IPS DF 19.7 (cell line): ENCODE measurements at regions not wholly inside any gene's neighbourhood (a gene's known extent, or its start where the extent isn't known, plus 50 kb on each side); places are given as distances from the start of the nearest gene placed in this dataset.
"Not testable (repeated sequence)": the region's sequence is repeated elsewhere in the genome, so short reads cannot be mapped to it uniquely, and the experiment has no call there.

Experiments
- DNase-seq: peaks from one replicate; pipeline ENCODE4 v3.0.0-alpha.2; 2013; ENCODE audit warnings: low read depth, low spot score

DNA sequence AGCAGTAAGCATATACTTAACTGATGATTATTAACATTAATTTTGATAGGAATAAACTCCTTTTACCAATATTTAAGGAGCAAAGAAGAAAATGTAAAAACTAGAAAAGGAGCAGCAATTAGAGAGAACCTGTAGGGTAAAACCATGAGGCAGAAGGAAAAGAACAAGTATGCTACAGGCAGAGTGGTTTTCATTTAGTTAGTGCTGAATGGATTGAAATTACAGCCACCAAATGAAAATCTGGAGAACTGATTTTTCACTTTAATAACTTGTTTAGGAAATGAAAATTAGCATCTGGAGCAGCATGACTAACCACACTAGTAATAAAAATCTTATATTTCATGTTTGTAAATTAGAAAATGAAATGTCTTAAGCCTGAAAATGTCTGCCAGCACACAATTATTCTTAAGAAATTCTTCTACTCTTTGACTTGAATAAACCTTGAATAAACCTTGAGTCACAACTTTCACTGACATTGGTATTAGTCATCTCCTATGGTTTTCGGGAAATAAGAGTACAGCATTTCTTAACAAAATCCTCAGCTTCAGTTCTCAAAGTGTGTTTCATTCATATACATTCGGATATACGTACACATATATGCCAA, 1504.9 kb upstream of the C9orf72 start:
- no peak for DNase-seq

DNA sequence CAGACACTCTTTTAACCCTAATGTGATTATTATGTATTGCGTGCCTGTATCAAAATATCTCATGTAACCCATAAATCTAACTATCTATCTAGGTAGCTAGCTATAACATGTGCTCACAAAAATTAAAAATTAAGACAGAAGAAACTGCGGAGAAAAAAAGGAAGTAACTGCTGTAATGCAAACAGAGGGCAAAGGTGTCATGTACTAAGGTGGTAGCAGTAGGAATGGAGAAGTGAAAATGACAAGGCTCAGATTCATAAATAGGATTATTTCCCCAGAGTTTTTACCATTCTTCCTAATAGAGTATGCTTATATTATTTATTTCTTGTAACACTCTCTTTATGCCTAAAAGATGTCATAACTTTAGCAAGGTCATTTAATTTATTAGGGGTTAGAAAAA, 1527.5 kb upstream of the C9orf72 start:
- no peak for DNase-seq

DNA sequence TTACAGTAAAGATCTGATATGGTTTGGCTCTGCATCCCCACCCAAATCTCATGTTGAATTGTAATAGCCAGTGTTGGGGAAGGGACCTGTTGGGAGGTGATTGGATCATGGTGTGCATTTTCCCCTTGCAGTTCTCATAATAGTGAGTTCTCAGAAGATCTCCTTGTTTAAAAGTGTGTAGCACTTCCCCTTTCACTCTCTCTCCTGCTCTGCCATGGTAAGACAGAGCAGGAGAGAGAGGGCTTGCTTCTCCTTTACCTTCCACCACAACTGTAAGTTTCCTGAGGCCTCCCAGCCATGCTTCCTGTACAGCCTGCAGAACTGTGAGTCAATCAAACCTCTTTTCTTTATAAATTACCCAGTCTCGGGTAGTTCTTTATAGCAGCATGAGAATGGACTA, 1530.9 kb upstream of the C9orf72 start:
- DNase-seq = not testable (repeated sequence)

DNA sequence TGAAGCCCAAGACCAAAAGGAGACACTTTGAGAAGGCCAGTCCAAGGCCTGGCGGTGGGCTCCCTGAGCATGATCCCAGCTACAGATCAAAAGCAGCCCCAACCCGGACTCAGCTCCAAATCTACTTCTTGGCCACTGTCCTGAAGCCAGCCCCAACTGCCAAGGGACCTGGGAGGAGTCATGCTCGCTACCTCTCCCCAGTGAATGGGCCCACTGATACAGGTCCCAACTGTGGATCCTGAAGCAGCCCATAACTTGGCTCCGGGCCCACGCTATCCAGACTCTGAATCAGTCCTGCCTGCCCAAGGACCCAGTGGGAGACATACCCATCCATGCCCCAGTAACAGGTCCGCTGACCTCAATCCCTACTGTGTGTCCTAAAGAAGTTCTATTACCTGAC, 1545.3 kb upstream of the C9orf72 start:
- no peak for DNase-seq

DNA sequence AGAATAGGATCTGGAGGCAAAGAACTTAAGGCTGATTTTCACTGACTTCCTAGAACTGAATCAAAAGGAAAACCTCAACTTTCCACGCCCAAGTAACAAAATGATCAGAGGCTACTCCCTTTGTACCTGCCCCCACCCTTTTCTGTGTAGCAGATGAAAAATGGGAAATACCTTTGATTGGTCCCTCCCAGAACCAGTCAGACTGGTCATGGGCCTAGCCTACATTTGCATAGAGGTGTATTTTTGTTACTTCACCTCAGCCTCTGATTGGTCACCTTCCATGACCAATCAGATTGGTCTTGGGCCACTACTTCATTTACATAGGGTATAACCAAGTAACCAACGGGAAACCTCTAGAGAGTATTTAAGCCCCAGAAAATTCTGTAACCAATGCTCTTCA, 1553.5 kb upstream of the C9orf72 start:
- no peak for DNase-seq

DNA sequence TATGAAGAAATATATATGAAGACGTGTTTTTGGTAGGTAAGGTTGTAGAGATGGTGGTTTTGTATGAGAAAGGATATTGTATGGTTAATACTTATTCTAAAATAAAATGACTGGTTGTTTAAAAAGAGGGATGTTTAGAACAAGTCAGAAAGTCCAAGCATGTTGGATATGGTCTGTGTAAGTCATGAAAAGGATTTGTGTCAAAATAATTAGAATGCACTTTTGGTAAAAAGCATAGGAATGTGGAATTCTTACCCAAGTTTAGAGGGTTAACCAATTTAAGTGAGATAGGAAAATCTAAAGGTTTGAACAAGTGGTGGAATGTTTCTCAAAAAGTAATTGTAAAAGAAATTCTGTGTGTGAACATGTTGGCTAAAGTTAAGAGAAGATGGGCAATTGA, 1556.5 kb upstream of the C9orf72 start:
- DNase-seq = peak; percentile 2

DNA sequence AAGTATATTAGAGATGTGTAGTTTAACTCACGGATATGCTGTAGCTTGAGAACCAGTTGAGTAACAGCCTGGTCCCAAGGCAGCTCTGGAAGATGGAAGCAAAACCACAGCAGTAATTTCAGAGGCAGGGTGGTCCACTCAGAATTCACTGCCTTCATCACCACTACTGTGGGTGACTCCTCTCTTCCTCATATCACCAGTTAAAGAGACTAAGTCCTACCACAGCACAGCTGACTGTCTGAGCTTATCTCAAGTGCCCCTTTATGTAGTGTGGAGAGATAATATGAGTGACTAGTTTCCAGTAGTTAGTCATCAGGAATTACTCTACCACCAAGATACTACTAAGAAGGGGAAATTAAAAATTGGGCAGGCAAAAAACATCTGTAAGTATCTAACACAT, 1571.2 kb upstream of the C9orf72 start:
- DNase-seq = no peak

DNA sequence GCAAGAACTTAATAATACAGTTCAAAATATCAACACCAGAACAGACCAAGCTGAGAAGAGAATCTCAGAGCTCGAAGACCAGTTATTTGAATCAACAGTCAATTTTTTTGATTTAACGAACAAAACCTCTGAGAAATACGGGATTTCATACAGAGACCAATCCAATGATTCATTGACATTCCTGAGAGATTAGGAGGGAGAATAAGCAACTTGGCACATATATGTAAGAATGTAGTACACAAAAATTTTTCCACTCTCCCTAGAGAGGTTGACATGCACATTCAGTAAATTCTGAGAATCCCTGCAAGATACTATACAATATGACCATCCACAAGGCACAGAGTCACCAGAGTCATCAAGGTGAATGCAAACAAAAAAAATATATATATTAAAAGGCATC, 1577.3 kb upstream of the C9orf72 start:
- no peak for DNase-seq

DNA sequence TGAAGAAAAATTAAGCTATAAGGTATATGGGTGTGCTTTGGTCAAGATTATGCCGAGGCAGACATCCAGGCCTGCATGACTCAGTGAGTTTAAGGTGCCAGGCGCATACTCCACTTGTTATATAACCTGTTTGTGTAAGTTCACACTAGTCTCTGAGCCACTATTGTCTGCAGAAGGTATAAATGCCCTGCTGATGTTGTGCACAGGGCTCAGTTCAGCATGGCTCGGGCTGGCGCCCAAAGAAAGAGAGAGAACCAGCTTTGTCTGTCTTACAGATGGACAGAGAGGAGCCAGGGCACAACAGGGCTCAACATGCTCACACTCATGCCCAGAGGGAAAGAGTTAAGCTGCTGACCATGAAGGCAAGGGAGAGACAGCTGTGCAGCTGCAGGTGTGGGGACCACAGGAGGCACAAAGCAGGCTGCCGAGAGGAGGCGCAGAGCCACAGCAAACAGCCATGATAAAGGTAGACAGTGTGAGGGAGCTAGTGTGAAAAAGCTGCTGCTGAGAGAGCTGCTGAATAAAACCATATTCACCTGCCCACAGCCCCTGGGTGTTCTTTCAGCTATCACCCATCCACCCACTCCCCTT, 1587.6 kb upstream of the C9orf72 start:
- DNase-seq = no peak

DNA sequence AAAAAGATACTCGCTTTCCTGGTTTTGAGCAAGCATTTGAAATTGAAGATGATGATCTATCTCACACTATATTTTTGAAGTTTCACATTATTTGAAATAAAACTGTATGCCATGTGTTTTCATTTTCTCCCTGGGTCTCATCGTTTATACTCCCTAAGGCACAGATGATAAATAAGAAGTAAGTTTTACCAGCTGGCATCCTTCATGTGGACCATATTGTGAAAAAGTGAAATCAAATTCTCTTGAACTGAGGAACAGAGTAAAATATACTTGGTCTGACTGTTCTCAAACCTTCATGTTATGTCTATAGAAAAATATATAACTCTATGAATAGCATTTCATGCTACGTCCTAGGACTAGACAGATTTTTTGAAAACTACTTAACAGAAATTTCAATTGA, 1600.9 kb upstream of the C9orf72 start:
- DNase-seq = no peak

DNA sequence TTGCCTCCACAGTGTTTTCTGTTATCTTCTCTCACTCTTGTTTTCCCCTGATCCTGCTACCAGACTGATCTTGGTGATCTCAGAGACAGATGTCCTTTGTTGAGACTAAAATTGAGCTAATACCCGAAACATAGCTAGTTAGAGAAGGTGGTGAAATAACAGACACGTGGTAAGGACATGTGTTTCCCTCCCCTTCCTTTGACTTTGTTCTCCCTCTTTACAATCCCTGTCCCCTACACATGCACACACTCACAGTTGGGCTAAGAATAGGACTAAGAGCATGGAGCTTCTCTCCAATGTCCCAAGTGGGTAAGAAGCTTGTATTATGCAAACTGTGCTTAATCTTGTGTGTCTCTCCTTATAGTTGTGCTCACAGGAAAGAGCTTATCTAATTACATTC, 1603.0 kb upstream of the C9orf72 start:
- DNase-seq = no peak

DNA sequence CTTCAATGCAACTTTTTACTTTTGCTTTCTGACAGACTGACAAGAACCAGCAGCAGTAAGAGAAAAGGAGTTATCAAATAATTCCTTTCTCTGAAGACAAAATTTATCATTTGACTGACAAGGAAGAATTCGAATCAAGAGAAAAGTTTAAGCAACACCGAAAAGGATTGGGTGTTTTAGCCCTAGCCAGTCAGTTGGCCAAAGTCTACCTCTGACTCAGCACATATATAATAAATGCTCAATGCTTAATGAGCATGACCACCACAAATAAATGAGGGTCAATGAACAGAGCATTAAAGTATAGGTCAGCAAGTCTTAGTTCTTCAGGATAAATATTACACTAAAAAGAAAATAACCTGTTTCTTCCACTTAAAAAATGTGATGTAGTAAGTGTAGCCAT, 1603.5 kb upstream of the C9orf72 start:
- DNase-seq = no peak

DNA sequence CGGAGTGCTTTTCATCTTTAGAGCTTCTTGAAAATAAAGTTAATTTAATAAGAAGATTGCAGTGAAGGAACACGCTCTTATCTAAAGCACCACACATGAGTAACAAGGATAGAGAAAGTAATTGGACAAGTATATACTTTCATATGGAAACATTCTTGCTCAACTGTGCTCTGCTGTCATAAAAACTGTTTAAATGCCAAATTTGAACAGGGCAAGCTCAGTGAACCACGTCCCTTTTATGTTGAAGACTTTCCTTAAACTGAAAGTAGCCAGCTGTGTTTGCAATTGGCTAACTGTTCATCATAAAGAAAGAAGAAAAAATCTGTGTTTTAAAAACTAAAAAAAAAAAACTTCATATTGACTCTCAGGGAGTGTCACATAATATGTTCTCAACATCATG, 1610.7 kb upstream of the C9orf72 start:
- DNase-seq = no peak

DNA sequence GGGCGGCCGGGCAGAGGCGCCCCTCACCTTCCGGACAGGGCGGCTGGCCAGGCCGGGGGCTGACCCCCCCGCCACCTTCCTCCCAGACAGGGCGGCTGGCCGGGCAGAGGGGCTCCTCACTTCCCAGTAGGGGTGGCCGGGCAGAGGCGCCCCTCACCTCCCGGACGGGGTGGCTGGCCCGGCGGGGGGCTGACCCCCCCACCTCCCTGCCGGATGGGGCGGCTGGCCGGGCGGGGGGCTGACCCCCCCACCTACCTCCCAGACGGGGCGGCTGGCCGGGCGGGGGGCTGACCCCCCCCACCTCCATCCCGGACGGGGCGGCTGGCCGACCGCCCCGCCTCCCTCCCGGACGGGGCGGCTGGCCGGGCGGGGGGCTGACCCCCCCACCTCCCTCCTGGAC, 1615.5 kb upstream of the C9orf72 start:
- not testable (repeated sequence) for DNase-seq

DNA sequence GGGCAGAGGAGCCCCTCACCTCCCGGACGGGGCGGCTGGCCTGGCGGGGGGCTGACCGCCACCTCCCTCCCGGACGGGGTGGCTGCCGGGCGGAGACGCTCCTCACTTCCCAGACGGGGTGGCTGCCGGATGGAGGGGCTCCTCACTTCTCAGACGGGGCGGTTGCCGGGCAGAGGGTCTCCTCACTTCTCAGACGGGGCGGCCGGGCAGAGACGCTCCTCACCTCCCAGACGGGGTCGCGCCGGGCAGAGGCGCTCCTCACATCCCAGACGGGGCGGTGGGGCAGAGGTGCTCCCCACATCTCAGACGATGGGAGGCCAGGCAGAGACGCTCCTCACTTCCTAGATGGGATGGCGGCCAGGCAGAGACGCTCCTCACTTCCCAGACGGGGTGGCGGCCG, 1615.9 kb upstream of the C9orf72 start:
- not testable (repeated sequence) for DNase-seq

DNA sequence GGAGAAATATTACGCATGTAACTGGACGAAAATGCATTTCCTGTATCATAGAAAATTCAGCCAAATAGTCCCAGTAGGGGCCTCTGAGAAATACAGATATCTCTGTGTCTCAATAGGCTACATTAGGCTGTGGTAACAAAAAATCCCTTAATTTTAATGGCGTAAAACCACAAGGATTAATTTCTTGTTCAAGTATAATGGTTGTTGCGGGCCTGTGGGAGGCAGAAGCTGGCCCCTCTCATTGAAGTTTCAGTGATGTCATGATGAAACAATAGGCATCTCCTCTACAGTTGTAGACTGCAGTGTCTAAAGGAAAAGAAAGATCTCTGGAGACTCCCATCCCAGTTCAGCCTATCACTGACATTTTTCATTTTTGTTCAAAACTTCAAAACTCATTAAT, 1625.6 kb upstream of the C9orf72 start:
- DNase-seq = no peak

DNA sequence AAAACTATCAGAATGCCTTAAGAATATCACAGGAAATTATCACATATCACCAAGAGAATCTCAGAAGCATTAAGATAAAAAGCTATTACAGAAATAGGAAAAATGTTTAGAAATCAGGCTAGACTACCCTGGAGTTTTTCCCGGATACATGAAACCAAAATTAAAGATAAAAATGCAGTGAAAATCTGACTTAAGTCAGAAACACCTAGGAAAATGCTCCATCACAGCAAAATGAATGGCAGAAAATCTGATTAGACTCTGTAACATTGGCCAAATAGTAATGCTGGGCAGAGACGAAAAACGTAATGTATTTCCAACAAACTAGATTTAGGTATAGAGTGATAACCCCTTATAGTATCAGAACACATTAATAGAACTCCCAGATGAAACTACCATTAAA, 1626.7 kb upstream of the C9orf72 start:
- DNase-seq = no peak

DNA sequence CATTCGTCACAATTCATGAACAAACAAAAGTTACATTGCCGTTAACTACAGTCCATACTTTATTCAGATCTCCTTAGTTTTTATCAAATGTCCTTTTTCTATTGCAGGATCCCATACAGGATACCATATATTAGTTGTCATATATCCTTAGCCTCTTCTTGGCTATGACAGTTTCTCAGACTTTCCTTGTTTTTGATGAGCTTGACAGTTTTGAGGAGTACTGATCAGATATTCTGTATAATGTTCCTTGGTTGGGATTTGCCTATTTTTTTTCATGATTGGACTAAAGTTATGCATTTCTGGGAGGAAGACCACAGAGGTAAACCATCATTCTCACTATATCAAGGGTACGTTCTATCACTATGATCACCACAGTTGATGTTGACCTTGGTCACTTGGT, 1627.4 kb upstream of the C9orf72 start:
- no peak for DNase-seq

DNA sequence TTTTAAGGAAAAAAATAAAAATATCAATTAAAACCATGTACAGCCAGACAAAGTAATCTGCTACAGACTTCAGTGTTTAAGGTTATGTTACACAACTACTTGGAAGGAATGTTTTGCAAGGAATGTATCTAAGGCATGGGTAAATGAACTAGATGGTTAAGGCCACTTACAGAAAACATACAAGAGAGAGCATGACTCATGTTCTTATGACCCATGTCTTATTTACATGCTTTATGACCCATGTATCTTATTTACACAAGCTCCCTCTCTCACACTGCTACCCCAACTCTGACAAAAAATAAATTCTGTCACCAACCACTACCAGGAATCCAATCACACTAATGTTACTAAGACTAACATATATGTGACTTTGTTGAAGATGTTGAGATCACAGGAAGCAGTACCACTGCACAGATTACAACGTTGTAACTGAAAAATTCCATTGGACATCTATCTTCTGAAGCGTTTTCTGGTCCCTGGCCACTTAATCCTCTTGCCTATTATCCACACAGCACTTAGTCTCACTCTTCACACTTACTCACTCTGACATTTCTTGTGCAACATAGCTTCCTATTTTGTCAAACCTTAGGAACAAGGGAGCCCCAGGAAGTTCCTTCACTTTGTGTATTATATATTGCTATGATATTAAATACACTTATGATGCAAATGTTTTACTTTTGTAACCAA, 1630.1 kb upstream of the C9orf72 start:
- no peak for DNase-seq

DNA sequence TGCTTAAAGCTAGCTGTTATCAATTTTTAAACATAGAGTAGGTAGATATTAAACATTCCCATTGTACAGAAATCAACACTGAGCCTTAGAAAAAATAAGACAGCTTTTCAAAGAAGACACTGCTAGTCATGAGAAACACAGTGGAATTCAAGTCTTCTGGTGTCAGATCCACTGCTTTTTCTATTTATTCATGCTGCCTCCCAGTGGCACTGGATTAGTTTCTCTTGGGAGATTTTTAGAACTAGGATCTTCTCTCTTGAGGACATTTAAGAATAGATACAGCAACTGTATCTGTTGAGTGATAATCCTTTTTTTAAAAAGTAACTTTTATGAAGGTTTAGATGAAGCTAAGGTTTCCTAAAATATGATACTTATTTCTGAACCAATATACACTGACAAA, 1635.4 kb upstream of the C9orf72 start:
- DNase-seq = no peak

DNA sequence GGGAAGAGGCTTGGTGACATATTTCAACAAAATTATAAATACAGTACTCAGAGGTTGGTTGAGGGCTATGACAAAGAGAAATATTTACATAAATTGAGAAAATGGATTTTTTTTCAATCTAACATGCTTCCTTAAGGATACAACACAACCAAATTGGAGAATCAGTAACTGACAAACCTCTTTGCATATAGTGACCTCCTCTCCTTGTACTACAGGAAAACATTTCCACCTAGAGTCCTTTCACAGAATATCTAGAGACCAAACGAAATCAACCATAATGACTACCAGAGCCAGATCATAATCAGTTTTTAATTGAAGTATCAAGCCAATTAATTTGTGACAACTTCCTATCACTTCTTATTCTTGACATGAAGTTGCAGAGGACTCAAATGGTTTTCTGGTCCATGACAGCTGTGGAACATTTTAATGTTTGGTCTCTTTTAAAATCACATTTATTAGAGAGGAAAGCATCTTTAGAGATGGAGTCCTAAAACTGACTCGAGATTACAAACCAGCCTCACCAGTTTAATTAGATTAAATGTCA, 1636.5 kb upstream of the C9orf72 start:
- no peak for DNase-seq

DNA sequence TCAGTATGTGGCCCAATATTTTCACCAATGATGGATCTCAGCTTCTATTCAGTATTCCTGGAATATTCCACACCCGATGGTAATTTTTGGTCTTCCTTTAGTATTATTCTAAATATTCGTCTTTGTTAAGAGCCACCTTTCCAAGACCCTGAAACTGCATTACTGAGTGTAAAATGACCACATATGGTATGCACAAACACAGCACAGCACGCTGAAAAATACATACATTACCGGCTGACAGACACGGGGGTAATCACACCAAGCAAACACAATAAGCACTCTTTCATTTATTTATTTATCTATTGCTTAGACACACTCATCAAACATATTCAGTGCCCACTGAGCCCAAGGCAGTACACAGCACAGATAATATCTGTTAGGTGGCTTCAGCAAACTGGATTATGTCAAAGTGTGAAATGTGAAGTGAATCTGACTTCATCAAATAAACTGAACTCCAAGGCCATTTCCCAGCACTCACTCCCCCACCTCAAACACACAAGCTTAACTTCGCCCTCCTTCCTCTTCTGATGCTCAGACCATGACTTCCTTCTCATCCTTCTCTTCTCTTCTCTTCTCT, 1637.8 kb upstream of the C9orf72 start:
- DNase-seq = no peak
